Fibroblast of skin of back (primary cell): ENCODE measurements at regions not wholly inside any gene's neighbourhood (a gene's known extent, or its start where the extent isn't known, plus 50 kb on each side); places are given as distances from the start of the nearest gene placed in this dataset.

ENCODE experiments used
- DNase-seq: peaks from one replicate; pipeline ENCODE4 v3.0.0-alpha.2; 2013

DNA sequence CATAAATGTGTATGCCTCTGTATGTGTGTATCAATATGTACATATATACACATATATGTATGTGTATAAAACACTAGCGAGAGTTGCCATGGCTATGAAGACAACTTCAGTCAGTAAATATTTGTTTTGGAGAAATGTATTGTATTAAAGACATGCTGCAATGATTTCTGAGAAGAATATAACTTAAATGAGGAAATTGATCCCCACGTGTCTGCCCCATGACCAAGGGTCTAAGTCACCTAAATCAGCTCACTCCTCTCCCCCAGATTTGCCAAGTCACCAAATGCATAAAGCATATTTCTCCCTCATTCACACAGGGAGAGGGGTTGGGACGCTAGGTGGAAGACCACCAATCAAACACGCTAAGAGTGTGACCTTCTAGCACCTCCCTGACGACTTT lies 58.3 kb upstream of the LYST start:
- no peak for DNase-seq

DNA sequence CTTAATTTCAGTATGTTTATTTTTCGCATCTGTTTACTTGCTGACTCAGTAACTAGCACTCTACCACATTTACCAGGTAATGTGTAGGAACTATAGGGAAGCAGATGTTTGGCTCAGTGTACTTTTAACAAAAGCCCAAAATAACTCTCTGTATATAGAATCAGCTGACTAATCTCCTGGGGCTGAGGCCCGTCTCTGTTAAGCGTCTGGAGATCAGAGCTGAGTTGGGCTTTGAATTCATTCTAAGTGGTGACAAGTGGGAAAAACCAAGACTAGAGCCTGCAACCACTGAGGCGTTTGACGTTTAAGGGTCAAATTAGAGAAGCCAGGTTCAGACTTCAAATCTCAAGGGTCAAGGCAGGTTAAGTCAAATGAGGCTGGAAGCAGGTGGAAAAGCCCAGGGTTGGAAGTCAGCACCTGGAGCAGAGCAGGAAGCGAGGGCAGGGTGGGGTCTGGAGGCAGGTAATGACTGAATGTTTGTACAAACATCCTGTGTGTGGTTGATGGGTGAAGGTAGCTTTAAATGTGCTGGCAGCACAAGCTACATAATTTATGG lies 56.8 kb upstream of the LYST start:
- peak; percentile 59 for DNase-seq

GRCh38 chr1:235920596-235921375 lies 54.1 kb upstream of the LYST start:
- DNase-seq, result no peak

DNA sequence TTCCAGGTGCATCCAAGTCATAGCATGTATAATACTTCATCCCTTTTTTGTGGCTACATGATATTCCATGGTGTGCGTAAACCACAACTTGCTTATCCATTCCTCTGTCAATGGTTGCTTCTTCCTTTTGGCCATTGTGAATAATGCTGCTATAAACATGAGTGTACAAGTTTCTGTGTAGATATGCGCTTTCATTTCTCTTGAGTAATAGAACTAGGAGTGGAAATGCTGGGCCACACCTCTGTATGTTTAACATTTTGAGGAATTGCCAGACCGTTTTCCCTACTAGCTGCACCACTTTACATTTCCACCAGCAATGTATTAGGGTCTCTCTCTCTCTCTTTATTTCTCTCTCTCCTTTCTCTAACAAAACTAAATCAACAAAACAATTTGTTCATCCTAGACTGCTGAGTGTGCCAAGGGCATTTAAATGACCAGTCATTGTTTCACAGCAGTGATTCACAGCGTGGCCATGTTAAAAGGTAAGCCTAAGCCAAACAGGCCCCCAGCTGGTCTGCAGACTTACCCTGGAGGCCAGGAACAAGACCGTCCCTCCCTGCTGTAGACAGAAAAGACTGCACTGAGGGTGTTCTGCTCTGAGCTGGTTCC lies 53.2 kb upstream of the LYST start:
- DNase-seq, result peak; percentile 72

DNA sequence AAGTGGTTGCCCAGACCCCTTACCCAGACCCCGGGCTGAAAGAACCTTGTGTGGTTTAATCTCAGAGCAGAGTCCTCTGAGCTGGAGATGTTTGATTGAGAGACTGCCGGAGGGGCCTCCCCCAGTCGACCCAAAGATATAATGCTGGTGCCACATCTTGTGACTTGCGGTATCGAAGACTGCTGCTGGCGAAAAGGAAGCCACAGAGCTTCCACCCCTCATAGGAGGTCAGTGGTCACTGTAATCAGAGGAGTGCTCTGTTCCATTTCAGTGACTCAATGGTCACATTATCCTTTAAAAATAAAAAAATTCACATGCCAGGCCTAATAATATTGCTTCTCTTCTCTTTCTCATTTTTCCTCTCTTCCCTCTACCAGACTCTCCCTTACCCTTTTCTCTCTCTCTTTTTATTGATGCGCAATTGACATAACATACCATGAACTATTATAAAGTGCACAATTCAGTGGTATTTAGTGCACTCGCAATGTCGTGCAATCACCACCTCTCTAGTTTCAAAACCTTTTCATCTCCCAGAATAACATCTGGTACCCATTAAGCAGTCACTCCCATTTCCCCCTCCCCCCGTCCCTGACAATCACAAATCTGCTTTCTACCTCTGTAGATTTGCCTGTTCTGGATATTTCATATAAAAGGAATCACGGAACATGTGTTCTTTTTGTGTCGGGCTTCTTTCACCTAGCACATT lies 52.6 kb upstream of the LYST start:
- DNase-seq, result no peak

GRCh38 chr1:235918465-235918864 lies 51.8 kb upstream of the LYST start:
- no peak for DNase-seq

DNA sequence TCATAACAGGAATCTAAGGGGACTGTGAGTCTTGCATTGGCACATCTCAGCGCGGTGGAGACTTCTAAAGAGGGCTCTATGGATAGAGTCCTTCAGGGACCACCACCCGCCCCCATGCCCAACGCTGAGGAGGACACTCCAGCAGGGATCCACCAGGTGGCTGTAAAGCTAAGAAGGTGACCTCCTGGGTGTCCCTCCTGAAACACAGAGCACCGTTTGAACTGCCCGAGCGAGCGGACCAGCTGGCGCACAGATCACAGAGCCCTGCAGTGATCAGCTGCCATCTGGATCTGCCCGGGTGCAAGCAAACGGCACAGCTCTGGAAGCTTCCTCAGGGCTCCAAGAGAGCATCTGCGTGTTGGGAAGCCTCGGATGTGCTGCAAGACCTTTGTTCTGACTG lies 51.3 kb upstream of the LYST start:
- no peak for DNase-seq

GRCh38 chr1:235917267-235917811 lies 50.6 kb upstream of the LYST start:
- peak; percentile 100 for DNase-seq
